ENCODE measurements at regions not wholly inside any gene's neighbourhood (a gene's known extent, or its start where the extent isn't known, plus 50 kb on each side); places are given as distances from the start of the nearest gene placed in this dataset.

DNA sequence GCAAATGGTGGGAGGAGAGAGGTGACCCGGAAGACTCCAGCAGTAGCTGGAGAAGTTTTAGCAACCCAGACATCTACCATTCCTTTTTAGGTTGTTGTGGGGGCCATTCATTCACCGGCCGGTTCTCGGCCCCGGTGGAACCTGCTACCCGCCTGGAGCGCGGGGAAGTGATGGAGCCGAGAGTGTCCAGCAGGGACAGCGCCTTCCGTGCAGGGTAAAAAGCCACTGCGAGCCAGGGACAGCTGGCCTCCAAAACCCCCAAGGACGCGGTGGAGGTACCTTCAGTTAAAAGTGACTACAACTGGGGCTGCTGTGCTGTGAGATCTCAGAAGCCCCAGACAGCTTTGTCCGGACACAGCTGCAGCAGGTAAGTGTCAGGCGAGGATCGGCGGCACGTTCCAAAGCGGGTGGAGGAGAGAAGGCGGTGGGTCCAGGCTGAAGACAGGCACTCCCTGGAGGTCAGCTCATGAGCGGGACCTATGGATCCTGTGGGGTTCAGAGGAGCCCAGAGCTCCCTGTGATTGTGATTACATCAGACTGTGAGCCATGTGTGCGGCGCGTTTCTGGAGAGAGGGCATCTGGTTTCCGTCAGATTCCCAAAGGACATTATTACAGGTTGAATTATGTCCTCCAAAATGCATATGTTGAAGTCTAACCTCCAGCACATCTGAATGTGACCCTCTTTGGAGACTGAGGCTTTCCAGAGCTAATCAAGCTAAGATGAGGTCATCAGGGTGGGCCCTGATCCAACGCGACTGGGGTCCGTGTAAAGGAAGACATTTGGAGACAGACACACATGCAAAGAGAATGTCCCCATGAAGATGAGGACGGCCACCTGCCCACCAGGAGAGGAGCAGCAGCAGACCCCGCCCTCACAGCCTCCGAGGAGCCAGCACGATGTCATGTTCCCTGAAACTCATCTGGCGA is 276.3 kb downstream of the EIPR1 start:
- Histone ChIP-seq H2AK5ac (ENCODE audit: low read length) (no peak overlapping the region), H3K23ac (ENCODE audit: low read length) (peak overlapping the region; percentile 45), H3K18ac (ENCODE audit: low read length) (no peak overlapping the region), H3K9ac (ENCODE audit: low read length) (no peak overlapping the region), H3K79me2 (ENCODE audit: control insufficient read depth, insufficient read depth, low read length) (no peaks in the 10 kb centered on the region), H3K4me2 (ENCODE audit: low read length) (no peak overlapping the region), H2BK15ac (replicated peaks; ENCODE audit: low read depth) (no peak overlapping the region), H2BK120ac (ENCODE audit: low read depth, low read length) (no peak overlapping the region), H3K56ac (ENCODE audit: low read length) (no peak overlapping the region), H3K4me1 (ENCODE audit: control insufficient read depth, low read depth, low read length) (peaks cover 2% of the 10 kb centered on the region), H4K8ac (ENCODE audit: low read depth, low read length) (no peak overlapping the region), H3K27me3 (ENCODE audit: insufficient read depth, low read length, poor library complexity) (no peaks in the 10 kb centered on the region), H3K36me3 (ENCODE audit: control insufficient read depth, insufficient read depth, low read length) (no peaks in the 10 kb centered on the region), H3K4ac (ENCODE audit: low read depth, low read length) (no peak overlapping the region), H4K5ac (ENCODE audit: low read length) (no peak overlapping the region), H3K4me3 (ENCODE audit: low read length) (no peak overlapping the region), H3K27ac (ENCODE audit: low read depth, low read length) (no peak overlapping the region), H3K79me1 (ENCODE audit: low read length) (no peaks in the 10 kb centered on the region), H2BK5ac (ENCODE audit: low read length) (no peak overlapping the region)
- no peak for DNase-seq
- WGBS (ENCODE audit: extremely low coverage, insufficient coverage, low lambda C conversion rate): no CpG with 5 or more reads among the region's 34 CpGs

DNA sequence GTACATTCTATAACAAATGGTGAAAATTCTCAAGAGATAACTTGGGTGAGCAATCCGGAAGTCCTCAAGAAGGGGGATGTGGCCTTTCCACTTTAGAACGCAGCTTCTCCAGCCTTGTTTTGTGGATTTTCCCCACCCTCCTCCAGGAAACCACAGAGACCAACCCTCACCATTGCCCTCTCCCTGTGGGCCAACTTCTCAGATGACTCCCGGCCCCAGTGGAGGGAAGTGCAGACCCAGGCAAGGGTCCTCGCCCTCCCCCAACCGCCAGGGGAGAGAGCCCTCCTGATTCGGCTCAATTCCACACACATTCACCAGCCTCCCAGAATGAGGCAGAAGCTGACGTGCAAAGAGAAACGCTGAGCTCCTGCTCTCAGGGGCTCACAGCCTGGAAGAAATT is 277.2 kb downstream of the EIPR1 start:
- Histone ChIP-seq H3K9ac (ENCODE audit: low read length) (no peak overlapping the region), H3K4me1 (ENCODE audit: control insufficient read depth, low read depth, low read length) (peaks cover under 1% of the 10 kb centered on the region), H3K4me2 (ENCODE audit: low read length) (no peak overlapping the region), H3K27me3 (ENCODE audit: insufficient read depth, low read length, poor library complexity) (no peaks in the 10 kb centered on the region), H3K27ac (ENCODE audit: low read depth, low read length) (no peak overlapping the region), H2BK5ac (ENCODE audit: low read length) (no peak overlapping the region), H3K4ac (ENCODE audit: low read depth, low read length) (no peak overlapping the region), H4K8ac (ENCODE audit: low read depth, low read length) (no peak overlapping the region), H3K4me3 (ENCODE audit: low read length) (no peak overlapping the region), H4K5ac (ENCODE audit: low read length) (no peak overlapping the region), H3K79me2 (ENCODE audit: control insufficient read depth, insufficient read depth, low read length) (no peaks in the 10 kb centered on the region), H2BK15ac (replicated peaks; ENCODE audit: low read depth) (no peak overlapping the region), H2AK5ac (ENCODE audit: low read length) (no peak overlapping the region), H2BK120ac (ENCODE audit: low read depth, low read length) (no peak overlapping the region), H3K18ac (ENCODE audit: low read length) (no peak overlapping the region), H3K56ac (ENCODE audit: low read length) (no peak overlapping the region), H3K23ac (ENCODE audit: low read length) (no peak overlapping the region), H3K79me1 (ENCODE audit: low read length) (no peaks in the 10 kb centered on the region), H3K36me3 (ENCODE audit: control insufficient read depth, insufficient read depth, low read length) (no peaks in the 10 kb centered on the region)
- no CpG with 5 or more reads among the region's 8 CpGs for WGBS (ENCODE audit: extremely low coverage, insufficient coverage, low lambda C conversion rate)
- no peak for DNase-seq

DNA sequence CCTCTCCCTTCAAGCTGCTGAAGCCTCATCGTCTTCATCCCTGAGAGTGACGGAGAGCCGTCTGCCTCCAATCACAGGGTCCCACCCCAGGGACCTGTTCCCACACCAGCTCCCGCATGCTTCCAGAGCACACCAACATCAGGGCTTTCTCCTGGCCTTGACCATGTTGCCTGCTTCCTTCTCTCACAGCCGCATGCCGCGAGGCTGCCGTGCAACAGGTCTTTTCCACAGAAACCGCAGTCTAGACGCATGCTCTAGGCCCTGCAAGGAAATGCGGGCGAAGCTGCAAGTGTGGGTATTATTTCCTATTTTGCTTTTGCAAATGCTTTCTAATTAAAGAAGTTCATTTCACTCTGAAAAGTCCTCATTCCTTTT is 277.8 kb downstream of the EIPR1 start:
- no peak overlapping the region for H2BK5ac ChIP-seq (ENCODE audit: low read length)
- no peaks in the 10 kb centered on the region for H3K79me1 ChIP-seq (ENCODE audit: low read length)
- no peaks in the 10 kb centered on the region for H3K27me3 ChIP-seq (ENCODE audit: insufficient read depth, low read length, poor library complexity)
- H2BK120ac ChIP-seq (ENCODE audit: low read depth, low read length): no peak overlapping the region
- no CpG with 5 or more reads among the region's 12 CpGs for WGBS (ENCODE audit: extremely low coverage, insufficient coverage, low lambda C conversion rate)
- no peaks in the 10 kb centered on the region for H3K4me1 ChIP-seq (ENCODE audit: control insufficient read depth, low read depth, low read length)
- H3K9ac ChIP-seq (ENCODE audit: low read length): no peak overlapping the region
- no peak overlapping the region for H3K18ac ChIP-seq (ENCODE audit: low read length)
- no peaks in the 10 kb centered on the region for H3K36me3 ChIP-seq (ENCODE audit: control insufficient read depth, insufficient read depth, low read length)
- no peak for DNase-seq
- no peaks in the 10 kb centered on the region for H3K79me2 ChIP-seq (ENCODE audit: control insufficient read depth, insufficient read depth, low read length)
- no peak overlapping the region for H3K56ac ChIP-seq (ENCODE audit: low read length)
- no peak overlapping the region for H2AK5ac ChIP-seq (ENCODE audit: low read length)
- no peak overlapping the region for H3K4ac ChIP-seq (ENCODE audit: low read depth, low read length)
- no peak overlapping the region for H3K23ac ChIP-seq (ENCODE audit: low read length)
- H2BK15ac ChIP-seq (replicated peaks; ENCODE audit: low read depth): no peak overlapping the region
- no peak overlapping the region for H4K5ac ChIP-seq (ENCODE audit: low read length)
- H3K27ac ChIP-seq (ENCODE audit: low read depth, low read length): no peak overlapping the region
- H3K4me3 ChIP-seq (ENCODE audit: low read length): no peak overlapping the region
- no peak overlapping the region for H4K8ac ChIP-seq (ENCODE audit: low read depth, low read length)
- H3K4me2 ChIP-seq (ENCODE audit: low read length): no peak overlapping the region

DNA sequence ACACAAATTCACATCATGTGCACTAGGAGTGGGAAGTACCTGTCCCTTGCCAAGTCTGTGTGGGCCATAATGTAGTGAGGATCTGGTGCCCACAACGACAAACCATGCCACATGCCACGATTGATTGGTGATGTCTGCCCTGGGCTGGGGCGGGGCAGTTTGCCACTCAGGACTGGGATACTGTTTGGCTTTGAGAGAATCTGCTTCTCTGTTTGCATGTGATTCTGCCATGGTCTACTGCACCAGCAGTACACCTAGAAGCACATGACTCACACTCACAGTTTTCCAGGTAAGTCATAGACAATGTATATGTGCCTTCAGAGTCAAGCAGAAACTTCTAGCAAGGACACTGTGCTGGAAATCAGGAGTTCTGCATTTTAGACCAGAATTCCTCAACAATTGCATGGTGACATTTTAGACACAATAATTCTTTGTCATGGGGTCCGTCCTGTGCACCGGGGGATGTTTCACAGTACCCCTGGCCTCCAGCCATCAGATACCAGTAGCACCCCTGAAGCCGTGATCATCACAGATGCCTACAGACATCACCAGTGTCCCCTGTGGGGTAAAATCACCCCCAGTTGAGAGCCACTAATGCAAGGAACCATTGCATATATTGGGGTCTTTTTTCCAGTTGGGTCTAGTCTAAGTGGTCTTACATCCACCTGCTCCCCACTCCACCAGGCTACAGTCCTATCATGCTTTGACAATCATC is 278.3 kb downstream of the EIPR1 start:
- H4K8ac ChIP-seq (ENCODE audit: low read depth, low read length): no peak overlapping the region
- no peak overlapping the region for H2BK15ac ChIP-seq (replicated peaks; ENCODE audit: low read depth)
- no peak overlapping the region for H2BK120ac ChIP-seq (ENCODE audit: low read depth, low read length)
- no CpG with 5 or more reads among the region's 6 CpGs for WGBS (ENCODE audit: extremely low coverage, insufficient coverage, low lambda C conversion rate)
- no peak overlapping the region for H3K9ac ChIP-seq (ENCODE audit: low read length)
- H3K27me3 ChIP-seq (ENCODE audit: insufficient read depth, low read length, poor library complexity): no peaks in the 10 kb centered on the region
- no peaks in the 10 kb centered on the region for H3K36me3 ChIP-seq (ENCODE audit: control insufficient read depth, insufficient read depth, low read length)
- no peak overlapping the region for H3K4me2 ChIP-seq (ENCODE audit: low read length)
- no peak overlapping the region for H3K4ac ChIP-seq (ENCODE audit: low read depth, low read length)
- no peak overlapping the region for H2BK5ac ChIP-seq (ENCODE audit: low read length)
- H4K5ac ChIP-seq (ENCODE audit: low read length): no peak overlapping the region
- no peak overlapping the region for H2AK5ac ChIP-seq (ENCODE audit: low read length)
- no peak overlapping the region for H3K27ac ChIP-seq (ENCODE audit: low read depth, low read length)
- DNase-seq: no peak
- H3K23ac ChIP-seq (ENCODE audit: low read length): no peak overlapping the region
- no peaks in the 10 kb centered on the region for H3K79me1 ChIP-seq (ENCODE audit: low read length)
- H3K79me2 ChIP-seq (ENCODE audit: control insufficient read depth, insufficient read depth, low read length): no peaks in the 10 kb centered on the region
- H3K4me3 ChIP-seq (ENCODE audit: low read length): no peak overlapping the region
- no peak overlapping the region for H3K18ac ChIP-seq (ENCODE audit: low read length)
- H3K4me1 ChIP-seq (ENCODE audit: control insufficient read depth, low read depth, low read length): no peaks in the 10 kb centered on the region
- no peak overlapping the region for H3K56ac ChIP-seq (ENCODE audit: low read length)

DNA sequence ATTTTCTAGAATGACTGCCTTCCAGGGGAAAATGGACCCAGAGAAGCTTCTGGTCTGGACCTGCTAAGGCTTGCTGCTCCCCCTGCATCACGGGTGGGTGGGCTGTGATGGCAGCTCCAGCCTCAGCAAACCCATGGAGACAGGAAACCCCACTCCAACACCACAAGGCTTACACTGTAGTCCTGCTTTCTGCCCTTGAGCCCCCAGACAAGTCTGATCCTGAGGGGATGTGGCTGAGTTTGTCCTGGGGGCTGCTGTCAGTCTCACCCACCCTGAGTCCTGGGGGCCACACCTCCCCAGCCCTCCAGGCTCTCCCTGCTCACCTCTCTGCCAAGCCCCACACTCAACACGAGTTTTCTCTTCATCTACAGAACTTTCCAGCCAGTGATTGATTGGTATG is 279.4 kb downstream of the EIPR1 start:
- Histone ChIP-seq H2AK5ac (ENCODE audit: low read length) (no peak overlapping the region), H3K4me1 (ENCODE audit: control insufficient read depth, low read depth, low read length) (no peaks in the 10 kb centered on the region), H2BK120ac (ENCODE audit: low read depth, low read length) (no peak overlapping the region), H3K27ac (ENCODE audit: low read depth, low read length) (no peak overlapping the region), H3K79me2 (ENCODE audit: control insufficient read depth, insufficient read depth, low read length) (no peaks in the 10 kb centered on the region), H2BK15ac (replicated peaks; ENCODE audit: low read depth) (no peak overlapping the region), H3K23ac (ENCODE audit: low read length) (no peak overlapping the region), H3K4me2 (ENCODE audit: low read length) (no peak overlapping the region), H3K56ac (ENCODE audit: low read length) (no peak overlapping the region), H3K4ac (ENCODE audit: low read depth, low read length) (no peak overlapping the region), H3K36me3 (ENCODE audit: control insufficient read depth, insufficient read depth, low read length) (no peaks in the 10 kb centered on the region), H3K9ac (ENCODE audit: low read length) (no peak overlapping the region), H3K27me3 (ENCODE audit: insufficient read depth, low read length, poor library complexity) (no peaks in the 10 kb centered on the region), H3K18ac (ENCODE audit: low read length) (no peak overlapping the region), H3K79me1 (ENCODE audit: low read length) (no peaks in the 10 kb centered on the region), H3K4me3 (ENCODE audit: low read length) (no peak overlapping the region), H4K8ac (ENCODE audit: low read depth, low read length) (no peak overlapping the region), H2BK5ac (ENCODE audit: low read length) (no peak overlapping the region), H4K5ac (ENCODE audit: low read length) (no peak overlapping the region)
- no CpG with 5 or more reads among the region's 2 CpGs for WGBS (ENCODE audit: extremely low coverage, insufficient coverage, low lambda C conversion rate)
- DNase-seq: no peak

All from mesendoderm (in vitro differentiated cells).